ENCODE measurements at regions not wholly inside any gene's neighbourhood (a gene's known extent, or its start where the extent isn't known, plus 50 kb on each side); places are given as distances from the start of the nearest gene placed in this dataset.
"Not testable (repeated sequence)": the region's sequence is repeated elsewhere in the genome, so short reads cannot be mapped to it uniquely, and the experiment has no call there.

DNA sequence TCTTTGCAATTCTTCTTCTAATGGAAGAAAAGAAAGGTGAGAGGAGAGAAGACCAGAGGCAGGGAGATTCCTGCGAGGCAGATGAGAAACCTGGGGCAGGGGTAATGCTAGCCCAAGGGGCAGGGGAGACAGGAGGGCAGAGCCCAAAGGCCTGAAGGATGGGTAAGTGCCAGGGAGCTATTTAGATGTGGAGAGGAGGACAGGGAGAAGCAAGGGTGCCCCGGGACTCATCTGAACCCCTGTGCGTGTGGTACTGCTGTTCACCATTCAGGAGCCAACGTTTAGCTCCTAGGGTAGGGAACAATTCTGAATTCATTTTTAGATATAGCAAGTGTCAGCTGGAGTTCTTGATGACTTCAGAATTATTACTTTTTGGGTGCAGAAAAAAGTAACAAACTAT lies 122.7 kb upstream of the ALDH1B1 start:
- no peak for FAIRE-seq
- DNase-seq (ENCODE audit: extremely low spot score, insufficient read length, low read depth) = no peak

GRCh38 chr9:38263532-38263931 lies 129.0 kb upstream of the ALDH1B1 start:
- DNase-seq (ENCODE audit: extremely low spot score, insufficient read length, low read depth) (no peak), FAIRE-seq (peak; percentile 9)

DNA sequence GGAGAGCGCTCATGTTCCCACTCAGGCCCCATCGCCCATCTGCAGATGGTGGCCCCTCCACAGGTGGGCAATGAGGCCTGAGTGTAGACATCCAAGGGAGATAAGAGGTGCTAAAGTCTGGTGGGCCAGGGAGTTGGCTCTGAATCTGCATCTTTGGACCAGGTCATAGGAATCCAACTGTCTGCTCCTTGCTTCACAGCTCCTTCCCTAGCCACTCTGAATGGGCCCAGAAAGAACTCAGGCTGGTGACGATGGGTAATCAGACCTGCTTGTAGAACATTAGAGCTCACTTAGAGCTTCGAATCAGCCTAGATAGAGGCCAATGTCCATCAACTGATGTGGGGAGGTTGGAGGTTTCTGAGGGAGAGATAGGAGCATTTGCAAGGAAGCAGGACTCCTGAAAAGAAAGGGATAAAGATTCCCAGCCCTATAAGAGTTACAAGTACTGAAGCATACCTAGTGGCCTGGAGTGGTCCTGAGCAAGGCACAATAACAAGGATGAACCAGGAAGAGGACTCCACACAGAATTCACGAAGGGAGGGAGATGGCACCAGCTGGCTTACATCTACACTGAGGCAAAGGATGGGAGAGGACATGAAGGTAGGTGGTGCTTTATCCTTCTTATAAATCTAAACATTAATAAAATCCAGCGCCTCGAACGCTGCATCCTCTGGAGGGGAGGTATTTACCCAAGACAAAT lies 132.8 kb upstream of the ALDH1B1 start:
- FAIRE-seq (no peak), DNase-seq (ENCODE audit: extremely low spot score, insufficient read length, low read depth) (no peak)

DNA sequence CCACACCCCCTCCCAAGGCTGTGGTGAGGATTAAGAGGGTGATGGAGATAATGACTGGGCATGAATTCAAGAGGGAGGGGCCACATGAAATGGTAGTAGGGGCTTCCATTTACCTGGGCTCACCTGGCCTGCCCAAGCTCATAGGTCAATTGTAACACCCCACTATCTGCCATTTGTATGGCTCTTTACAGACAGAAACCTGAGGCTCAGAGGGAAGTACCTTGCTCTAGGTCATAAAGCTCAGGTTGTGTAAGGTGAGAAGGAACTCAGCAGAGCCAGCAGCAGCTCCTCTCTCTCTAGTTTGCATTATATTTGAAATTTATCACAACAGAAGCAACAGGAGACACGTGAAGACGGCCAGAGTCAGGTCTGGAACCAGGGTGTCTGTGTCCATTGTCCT lies 133.4 kb upstream of the ALDH1B1 start:
- FAIRE-seq = no peak
- DNase-seq (ENCODE audit: extremely low spot score, insufficient read length, low read depth) = no peak

GRCh38 chr9:38257626-38258215 lies 134.8 kb upstream of the ALDH1B1 start:
- FAIRE-seq (no peak), DNase-seq (ENCODE audit: extremely low spot score, insufficient read length, low read depth) (no peak)

GRCh38 chr9:38256461-38256860 lies 136.0 kb upstream of the ALDH1B1 start:
- DNase-seq (ENCODE audit: extremely low spot score, insufficient read length, low read depth) = no peak
- no peak for FAIRE-seq

DNA sequence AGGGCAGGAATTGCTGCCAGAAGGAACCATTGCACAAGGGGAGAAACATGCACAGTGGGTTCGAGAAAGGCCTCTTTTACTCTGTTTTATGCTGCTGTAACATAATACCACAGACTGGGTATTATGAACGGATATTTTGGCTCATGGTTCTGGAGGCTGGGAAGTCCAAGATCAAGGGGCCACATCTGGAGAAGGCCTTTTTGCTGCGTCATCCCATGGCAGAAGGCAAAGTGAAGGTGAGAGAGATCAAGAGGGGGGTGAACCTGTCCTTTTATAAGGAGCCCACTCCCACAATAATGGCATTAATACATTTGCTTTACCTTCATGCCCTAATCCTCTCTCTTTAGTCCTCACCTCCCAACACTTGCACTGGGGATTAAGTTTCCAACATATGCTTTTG lies 136.9 kb upstream of the ALDH1B1 start:
- DNase-seq (ENCODE audit: extremely low spot score, insufficient read length, low read depth) (no peak), FAIRE-seq (no peak)

- FAIRE-seq (no peak), DNase-seq (ENCODE audit: extremely low spot score, insufficient read length, low read depth) (no peak)
These were observed 137.7 kb upstream of the ALDH1B1 start for GRCh38 chr9:38254756-38255155.

DNA sequence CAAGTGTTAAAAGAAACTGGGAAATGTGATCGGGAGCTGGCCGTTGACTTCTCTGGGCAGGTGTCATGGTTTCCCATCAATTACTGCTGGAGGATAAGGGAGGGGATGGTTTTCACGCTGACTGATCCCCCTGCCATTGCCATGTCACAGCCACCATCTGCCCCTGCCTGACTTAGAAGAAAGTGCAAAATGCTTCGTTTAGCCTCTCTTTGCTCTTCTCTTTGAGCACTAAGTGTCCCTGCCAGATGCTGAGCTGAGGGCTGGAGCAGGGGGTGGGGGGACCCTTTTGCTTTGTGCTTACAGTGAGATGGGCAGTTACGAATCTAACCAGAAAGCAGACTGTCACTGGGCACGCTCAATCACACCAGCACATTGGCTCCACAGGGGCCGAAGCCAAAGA lies 138.4 kb upstream of the ALDH1B1 start:
- DNase-seq (ENCODE audit: extremely low spot score, insufficient read length, low read depth) (no peak), FAIRE-seq (no peak)

DNA sequence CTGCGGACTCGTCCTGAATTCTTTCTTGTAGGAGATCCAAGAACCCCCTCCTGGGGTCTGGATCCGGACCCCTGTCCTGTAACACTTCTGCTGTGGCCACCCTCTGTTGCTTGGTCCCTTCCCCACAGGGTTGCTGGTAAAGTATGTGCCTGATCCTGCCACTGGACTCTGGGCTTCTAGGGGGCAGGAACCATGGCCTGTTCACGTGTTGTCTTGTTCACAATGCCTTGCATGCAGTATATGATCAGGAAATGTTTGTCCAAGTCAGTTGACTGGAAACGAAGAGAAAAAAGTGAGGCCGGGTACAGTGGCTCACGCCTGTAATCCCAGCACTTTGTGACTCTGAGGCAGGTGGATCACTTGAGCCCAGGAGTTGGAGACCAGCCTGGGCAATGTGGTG lies 139.3 kb upstream of the ALDH1B1 start:
- FAIRE-seq (no peak), DNase-seq (ENCODE audit: extremely low spot score, insufficient read length, low read depth) (no peak)

DNA sequence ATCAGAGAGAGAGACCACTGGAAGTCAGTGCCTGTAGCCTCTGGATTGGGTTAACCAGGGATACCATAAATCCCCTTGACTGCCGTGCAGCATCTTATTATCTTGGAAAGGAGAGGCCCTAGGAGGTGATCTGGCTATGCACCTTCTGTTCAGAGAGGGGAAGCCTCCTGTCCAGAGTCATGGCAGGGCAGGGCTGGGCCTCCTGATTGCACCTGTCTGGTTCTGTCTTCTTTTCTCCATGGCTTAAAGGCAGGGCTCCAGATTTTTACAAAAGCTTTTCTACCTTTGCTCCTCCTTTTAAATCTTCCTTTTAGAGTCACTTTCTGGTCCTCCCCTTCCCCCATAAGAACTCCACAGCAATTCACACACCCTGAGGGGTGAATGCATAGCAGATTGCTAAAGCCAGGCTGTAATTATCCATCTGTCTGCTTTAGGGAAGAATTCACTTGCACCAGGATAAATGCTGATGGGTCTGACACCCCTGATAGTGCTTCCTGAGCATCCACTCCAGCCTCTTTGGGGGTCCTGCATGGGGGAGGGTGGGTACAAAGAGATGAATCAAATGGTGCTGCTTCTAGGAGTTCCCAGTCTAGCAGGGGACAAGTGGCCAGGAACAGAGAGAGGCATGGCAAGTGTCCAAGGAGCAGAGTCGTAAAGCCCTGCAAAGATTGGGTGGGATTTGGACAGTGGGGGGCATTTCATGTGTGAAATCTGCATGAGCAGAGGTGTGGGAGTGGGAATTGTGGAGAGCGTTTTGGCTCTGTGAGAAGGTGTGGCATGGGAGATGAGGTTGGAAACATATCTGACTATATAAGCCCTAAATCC lies 141.3 kb upstream of the ALDH1B1 start:
- FAIRE-seq (no peak), DNase-seq (ENCODE audit: extremely low spot score, insufficient read length, low read depth) (no peak)

- no peak for FAIRE-seq
- no peak for DNase-seq (ENCODE audit: extremely low spot score, insufficient read length, low read depth)
These were observed 142.0 kb upstream of the ALDH1B1 start for GRCh38 chr9:38250279-38251035.

DNA sequence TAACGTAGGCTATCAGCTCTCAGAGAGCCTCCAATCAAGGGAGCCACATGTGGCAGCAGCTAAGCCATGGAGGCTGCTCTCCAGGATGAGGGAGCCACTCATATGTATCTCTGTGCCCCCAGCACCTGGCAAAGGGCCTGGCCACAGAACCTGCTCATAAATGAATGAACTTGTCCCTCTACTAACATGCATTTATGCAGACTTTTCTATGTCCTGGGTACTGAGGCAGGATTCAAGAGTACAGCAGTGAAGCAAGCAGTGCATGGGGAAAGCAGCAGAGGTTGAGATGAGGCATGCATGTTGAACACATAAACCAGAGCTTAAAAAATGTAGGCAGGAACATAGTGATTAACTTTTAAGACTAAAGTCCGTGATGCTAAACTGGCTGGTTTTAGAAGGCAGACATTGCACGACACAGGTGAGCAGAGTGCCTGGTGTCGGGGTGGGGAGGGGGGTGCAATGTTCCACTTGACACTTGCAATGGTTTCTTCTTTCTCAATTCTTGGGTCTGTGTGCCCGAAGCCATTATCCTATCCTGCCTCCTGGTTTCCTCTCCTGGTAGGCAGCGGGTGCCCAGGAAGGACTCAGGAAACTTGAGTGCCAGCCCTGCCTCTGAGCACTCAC lies 142.8 kb upstream of the ALDH1B1 start:
- no peak for FAIRE-seq

DNA sequence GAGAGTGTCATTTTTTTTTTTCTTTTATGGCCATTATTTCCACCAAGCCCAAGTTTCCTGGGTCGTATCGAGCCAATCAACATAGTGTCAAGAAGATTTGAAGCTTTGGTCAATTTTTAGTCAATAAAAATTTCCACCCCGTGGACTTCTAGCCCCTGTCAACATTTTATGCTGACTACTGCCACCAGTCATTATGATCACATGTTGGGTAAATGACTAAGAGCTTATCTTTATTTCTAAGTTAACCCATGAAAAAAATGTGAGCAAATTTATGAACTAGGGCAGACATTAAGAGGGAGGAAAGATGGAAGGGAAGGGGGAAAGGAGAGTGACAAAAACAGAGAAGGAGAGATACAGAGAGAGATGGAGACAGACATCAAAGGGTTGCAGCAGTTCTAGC lies 143.5 kb upstream of the ALDH1B1 start:
- DNase-seq (ENCODE audit: extremely low spot score, insufficient read length, low read depth) (no peak), FAIRE-seq (no peak)

More for the DNA sequence above, 142.8 kb upstream of the ALDH1B1 start:
- DNase-seq (ENCODE audit: extremely low spot score, insufficient read length, low read depth) = no peak

DNA sequence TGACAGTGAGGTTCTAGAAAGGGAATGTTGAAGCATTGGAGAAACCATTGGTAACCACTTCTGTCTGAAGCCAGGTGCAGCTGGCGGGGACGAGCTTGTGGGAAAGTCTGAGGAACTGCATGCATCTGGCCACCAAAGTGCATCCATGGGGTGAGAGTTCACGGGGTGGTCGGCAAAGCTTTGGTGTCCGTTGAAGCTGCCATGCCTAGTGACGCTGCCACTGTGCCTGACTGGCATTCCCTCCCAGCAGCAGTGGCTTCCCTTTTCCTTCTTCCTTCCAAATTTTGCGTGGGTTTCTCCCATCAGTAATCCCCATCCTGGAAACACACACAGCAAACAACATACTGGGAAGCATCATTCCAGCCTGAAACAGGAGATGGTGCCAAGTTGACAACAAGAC lies 145.7 kb upstream of the ALDH1B1 start:
- no peak for FAIRE-seq
- no peak for DNase-seq (ENCODE audit: extremely low spot score, insufficient read length, low read depth)

DNA sequence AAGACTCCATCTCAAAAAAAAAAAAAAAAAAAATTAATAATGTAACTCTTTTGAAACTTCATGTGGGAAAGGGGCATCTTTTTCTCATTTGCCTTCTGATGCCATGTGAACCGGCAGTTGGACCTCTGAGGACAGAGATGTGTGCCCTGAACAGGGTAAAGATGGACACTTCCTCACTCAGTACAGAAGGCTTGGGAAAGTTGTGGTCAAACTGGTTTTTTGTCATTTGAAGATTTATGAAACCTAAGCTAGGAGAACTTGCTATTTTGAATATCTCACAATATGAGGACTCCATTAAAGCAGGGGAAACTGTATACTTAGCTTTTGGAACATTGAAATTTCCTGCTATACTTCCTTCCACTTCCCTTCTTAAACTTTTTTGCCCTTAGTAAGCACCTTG lies 147.5 kb upstream of the ALDH1B1 start:
- FAIRE-seq (no peak), DNase-seq (ENCODE audit: extremely low spot score, insufficient read length, low read depth) (no peak)

GRCh38 chr9:38243993-38244392 lies 148.5 kb upstream of the ALDH1B1 start:
- DNase-seq (ENCODE audit: extremely low spot score, insufficient read length, low read depth) (no peak), FAIRE-seq (no peak)

GRCh38 chr9:38242151-38242550 lies 150.4 kb upstream of the ALDH1B1 start:
- not testable (repeated sequence) for FAIRE-seq; DNase-seq (ENCODE audit: extremely low spot score, insufficient read length, low read depth)

- DNase-seq (ENCODE audit: extremely low spot score, insufficient read length, low read depth) (no peak), FAIRE-seq (no peak)
These were observed 152.5 kb upstream of the ALDH1B1 start for GRCh38 chr9:38240051-38240450.

GRCh38 chr9:38235244-38235643 lies 157.3 kb upstream of the ALDH1B1 start:
- FAIRE-seq (no peak), DNase-seq (ENCODE audit: extremely low spot score, insufficient read length, low read depth) (no peak)

Measured in GM18507 (cell line).